Mesenchymal stem cell (in vitro differentiated cells and primary cell): ENCODE measurements at regions not wholly inside any gene's neighbourhood (a gene's known extent, or its start where the extent isn't known, plus 50 kb on each side); places are given as distances from the start of the nearest gene placed in this dataset.

Source experiments
- DNase-seq: peaks from one replicate; pipeline ENCODE4 v3.0.0-alpha.2; 2013
- H2AFZ ChIP-seq: one replicate; pipeline ENCODE4 v1.6.1; 2013; ENCODE audit warnings: low read depth, mild to moderate bottlenecking, control low read depth, inconsistent platforms, low read length, moderate library complexity
- H2AK5ac ChIP-seq: 2 replicates; pipeline ENCODE4 v1.6.1; 2013; ENCODE audit warnings: low read length, moderate library complexity, mild to moderate bottlenecking, inconsistent platforms; ENCODE audit not compliant: severe bottlenecking
- H2BK120ac ChIP-seq: one replicate; pipeline ENCODE4 v1.6.1; 2013; ENCODE audit warnings: low read depth, mild to moderate bottlenecking, inconsistent platforms, low read length, moderate library complexity
- H2BK12ac ChIP-seq, 2 experiments: one replicate each; pipeline ENCODE4 v1.6.1; 2013; ENCODE audit warnings: inconsistent platforms in 2 of 2, low read length in 2 of 2, mild to moderate bottlenecking in 2 of 2, moderate library complexity in 2 of 2, control low read depth in 1 of 2
- H2BK15ac ChIP-seq: one replicate; pipeline ENCODE4 v1.6.1; 2013; ENCODE audit warnings: mild to moderate bottlenecking, low read depth, inconsistent platforms; ENCODE audit not compliant: poor library complexity, severe bottlenecking
- H2BK5ac ChIP-seq: 2 replicates; pipeline ENCODE4 v1.6.1; 2013; ENCODE audit warnings: low read depth, mild to moderate bottlenecking, low read length, control low read depth, inconsistent platforms; ENCODE audit not compliant: poor library complexity, severe bottlenecking
- H3K14ac ChIP-seq, 2 experiments: one replicate each; pipeline ENCODE4 v1.6.1; 2013; ENCODE audit warnings: inconsistent platforms in 2 of 2, low read length in 2 of 2, control low read depth in 1 of 2, mild to moderate bottlenecking in 1 of 2, moderate library complexity in 1 of 2
- H3K18ac ChIP-seq, 2 experiments: one replicate each; pipeline ENCODE4 v1.6.1; 2013; ENCODE audit warnings: inconsistent platforms in 2 of 2, low read length in 2 of 2, control low read depth in 1 of 2, low read depth in 1 of 2, mild to moderate bottlenecking in 1 of 2
- H3K23ac ChIP-seq, 2 experiments: one replicate each; pipeline ENCODE4 v1.6.1; 2013; ENCODE audit warnings: inconsistent platforms in 2 of 2, low read length in 2 of 2, mild to moderate bottlenecking in 2 of 2, moderate library complexity in 2 of 2, control low read depth in 1 of 2
- H3K27ac ChIP-seq: 2 replicates; pipeline ENCODE4 v1.5.1; 2013; ENCODE audit warnings: mild to moderate bottlenecking, moderate library complexity, low read length, control low read depth, inconsistent platforms; ENCODE audit not compliant: poor library complexity, severe bottlenecking
- H3K27me3 ChIP-seq, 2 experiments: 2 replicates each; pipeline versions ENCODE4 v1.6.1 to v1.7.0; 2013; ENCODE audit warnings: low read length in 2 of 2, mild to moderate bottlenecking in 2 of 2, moderate library complexity in 2 of 2, control low read depth in 1 of 2, inconsistent platforms in 1 of 2; ENCODE audit not compliant: control insufficient read depth in 1 of 2, insufficient read depth in 1 of 2
- H3K36me3 ChIP-seq, 2 experiments: 2 replicates each; pipeline versions ENCODE4 v1.6.1 to v1.7.0; 2013; ENCODE audit warnings: low read length in 2 of 2, control low read depth in 1 of 2, inconsistent platforms in 1 of 2, low read depth in 1 of 2, mild to moderate bottlenecking in 1 of 2; ENCODE audit not compliant: insufficient read depth in 2 of 2, control insufficient read depth in 1 of 2
- H3K4ac ChIP-seq, 2 experiments: one replicate each; pipeline ENCODE4 v1.6.1; 2013; ENCODE audit warnings: inconsistent platforms in 2 of 2, low read length in 2 of 2, mild to moderate bottlenecking in 2 of 2, moderate library complexity in 2 of 2, control low read depth in 1 of 2, low read depth in 1 of 2
- H3K4me1 ChIP-seq: 2 replicates; pipeline ENCODE4 v1.6.1; 2013; ENCODE audit warnings: low read depth, low read length, control low read depth; ENCODE audit not compliant: control insufficient read depth, insufficient read depth
- H3K4me2 ChIP-seq: 2 replicates; pipeline ENCODE4 v1.6.1; 2013; ENCODE audit warnings: low read length, mild to moderate bottlenecking, inconsistent platforms; ENCODE audit not compliant: poor library complexity, severe bottlenecking
- H3K4me3 ChIP-seq, 2 experiments: 2 replicates each; pipeline versions ENCODE4 v1.5.1 to v1.7.0; 2013; ENCODE audit warnings: low read length in 2 of 2, mild to moderate bottlenecking in 2 of 2, control low read depth in 1 of 2, low read depth in 1 of 2; ENCODE audit not compliant: insufficient read depth in 1 of 2
- H3K79me1 ChIP-seq: replicated peaks from 2 replicates; pipeline ENCODE4 v1.6.1; 2013; ENCODE audit warnings: mild to moderate bottlenecking, control low read depth, low read length, inconsistent platforms; ENCODE audit not compliant: poor library complexity, severe bottlenecking
- H3K9ac ChIP-seq: 2 replicates; pipeline ENCODE4 v1.7.0; 2013; ENCODE audit warnings: mild to moderate bottlenecking, low read length, moderate library complexity
- H3K9me3 ChIP-seq: 2 replicates; pipeline ENCODE4 v1.7.0; 2013; ENCODE audit warnings: mild to moderate bottlenecking, low read length; ENCODE audit not compliant: control insufficient read depth
- H4K8ac ChIP-seq: one replicate; pipeline ENCODE4 v1.6.1; 2013; ENCODE audit warnings: inconsistent platforms, mild to moderate bottlenecking, low read length, moderate library complexity
- H4K91ac ChIP-seq: one replicate; pipeline ENCODE4 v1.6.1; 2013; ENCODE audit warnings: mild to moderate bottlenecking, low read length, inconsistent platforms
- WGBS: methylation state at CpG from one replicate; pipeline ENCODE4 v1.1.7; 2013; ENCODE audit warnings: mixed read lengths; 5-methylcytosine and 5-hydroxymethylcytosine counted together

DNA sequence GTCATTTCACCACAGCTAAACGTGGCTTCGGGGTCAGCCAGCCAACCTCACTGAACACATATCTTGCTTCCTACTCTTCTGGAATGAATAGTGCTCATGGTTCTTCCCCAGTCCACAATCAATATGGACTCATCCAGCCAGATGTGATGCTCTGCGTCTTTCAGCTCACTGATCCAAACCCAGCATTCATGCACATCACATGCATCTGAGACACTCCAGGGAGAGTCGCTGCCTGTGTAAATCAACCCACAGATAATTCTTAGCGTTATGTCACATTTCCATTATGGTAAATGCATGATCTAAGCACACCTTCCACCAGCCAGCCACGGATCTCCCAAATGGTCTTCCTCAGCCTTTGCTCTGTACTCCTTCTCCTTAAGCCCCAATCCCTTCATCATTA is 306.7 kb upstream of the CHAC2 start:
- H3K27ac ChIP-seq, result no peak overlapping the region
- no peak for DNase-seq
- no peak overlapping the region for H2BK120ac ChIP-seq
- no peak overlapping the region for H2BK12ac ChIP-seq
- 84% methylated on average over 6 of the region's 6 CpGs for WGBS
- no peak overlapping the region for H2AFZ ChIP-seq
- H4K8ac ChIP-seq, result no peak overlapping the region
- no peak overlapping the region for H3K4me3 ChIP-seq
- no peak overlapping the region for H3K23ac ChIP-seq
- no peak overlapping the region for H2AK5ac ChIP-seq
- H3K4ac ChIP-seq, result no peak overlapping the region
- no peak overlapping the region for H3K4me2 ChIP-seq
- no peak overlapping the region for H2BK15ac ChIP-seq
- peaks cover 0 to 2% of the 10 kb centered on the region in 2 experiments for H3K27me3 ChIP-seq
- no peaks in the 10 kb centered on the region for H3K9me3 ChIP-seq
- no peak overlapping the region for H4K91ac ChIP-seq
- H3K14ac ChIP-seq, result no peak overlapping the region
- H3K9ac ChIP-seq, result no peak overlapping the region
- no peaks in the 10 kb centered on the region for H3K79me1 ChIP-seq
- no peak overlapping the region for H2BK5ac ChIP-seq
- H3K36me3 ChIP-seq, result no peaks in the 10 kb centered on the region
- H3K4me1 ChIP-seq, result no peaks in the 10 kb centered on the region
- no peak overlapping the region for H3K18ac ChIP-seq

DNA sequence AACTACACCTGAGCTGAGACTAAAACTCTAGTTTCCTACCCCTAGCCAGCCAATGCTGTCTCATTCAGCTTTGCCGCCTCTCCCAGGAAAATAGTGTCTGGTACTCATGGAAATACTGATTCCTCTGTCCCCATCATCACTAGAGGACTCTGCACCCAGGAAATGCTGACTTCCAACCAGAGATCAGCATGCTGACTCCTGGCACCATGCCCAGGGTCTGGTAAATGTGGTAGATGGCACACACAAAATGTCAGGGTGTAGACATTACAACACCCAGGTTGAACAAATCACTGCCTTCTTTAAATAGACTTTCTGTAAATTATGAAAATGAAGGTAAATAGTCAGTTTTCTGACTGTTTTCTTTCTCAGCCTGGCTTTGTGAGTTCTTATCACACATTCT is 307.3 kb upstream of the CHAC2 start:
- Histone ChIP-seq H2AFZ (no peak overlapping the region), H3K4me2 (no peak overlapping the region), H2BK12ac (no peak overlapping the region), H3K4ac (no peak overlapping the region), H2AK5ac (no peak overlapping the region), H3K4me3 (no peak overlapping the region), H3K79me1 (no peaks in the 10 kb centered on the region), H4K91ac (no peak overlapping the region), H3K18ac (no peak overlapping the region), H3K27me3 (peaks cover 0 to 2% of the 10 kb centered on the region in 2 experiments), H4K8ac (no peak overlapping the region), H3K36me3 (no peaks in the 10 kb centered on the region), H3K23ac (no peak overlapping the region), H3K4me1 (no peaks in the 10 kb centered on the region), H3K9me3 (no peaks in the 10 kb centered on the region), H2BK15ac (no peak overlapping the region), H3K9ac (no peak overlapping the region), H3K27ac (no peak overlapping the region), H3K14ac (no peak overlapping the region), H2BK5ac (no peak overlapping the region), H2BK120ac (no peak overlapping the region)
- 42% methylated on average over 1 of the region's 1 CpG for WGBS
- no peak for DNase-seq

DNA sequence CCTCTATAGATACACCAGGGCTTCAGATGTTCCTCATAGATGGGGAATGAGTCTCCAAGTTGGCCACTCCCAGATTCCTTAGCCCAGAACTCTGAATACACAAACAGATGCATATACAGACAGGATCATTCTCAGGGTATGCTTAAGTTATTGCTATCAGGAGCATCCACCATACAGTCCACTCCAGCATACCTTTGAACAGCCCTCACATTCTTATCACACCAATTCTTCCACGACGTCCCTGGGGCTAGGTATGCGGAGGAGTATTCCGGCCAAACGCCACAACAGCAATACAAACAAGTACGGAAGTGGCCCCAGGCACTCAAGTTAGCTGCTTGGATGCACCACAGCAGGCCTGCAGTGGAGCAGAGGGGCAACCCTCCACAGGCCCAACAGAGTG is 312.5 kb upstream of the CHAC2 start:
- Histone ChIP-seq H3K4ac (no peak overlapping the region), H3K9ac (no peak overlapping the region), H2BK5ac (no peak overlapping the region), H3K4me3 (no peak overlapping the region), H2AK5ac (no peak overlapping the region), H3K36me3 (no peaks in the 10 kb centered on the region), H2BK120ac (no peak overlapping the region), H3K4me1 (peaks cover 3% of the 10 kb centered on the region), H4K91ac (no peak overlapping the region), H2AFZ (no peak overlapping the region), H3K27me3 (no peaks in the 10 kb centered on the region), H4K8ac (no peak overlapping the region), H2BK15ac (no peak overlapping the region), H3K9me3 (no peaks in the 10 kb centered on the region), H3K4me2 (no peak overlapping the region), H3K79me1 (no peaks in the 10 kb centered on the region), H3K23ac (no peak overlapping the region), H3K14ac (no peak overlapping the region), H3K27ac (no peak overlapping the region), H3K18ac (no peak overlapping the region), H2BK12ac (no peak overlapping the region)
- 80% methylated on average over 6 of the region's 6 CpGs for WGBS
- DNase-seq, result no peak

DNA sequence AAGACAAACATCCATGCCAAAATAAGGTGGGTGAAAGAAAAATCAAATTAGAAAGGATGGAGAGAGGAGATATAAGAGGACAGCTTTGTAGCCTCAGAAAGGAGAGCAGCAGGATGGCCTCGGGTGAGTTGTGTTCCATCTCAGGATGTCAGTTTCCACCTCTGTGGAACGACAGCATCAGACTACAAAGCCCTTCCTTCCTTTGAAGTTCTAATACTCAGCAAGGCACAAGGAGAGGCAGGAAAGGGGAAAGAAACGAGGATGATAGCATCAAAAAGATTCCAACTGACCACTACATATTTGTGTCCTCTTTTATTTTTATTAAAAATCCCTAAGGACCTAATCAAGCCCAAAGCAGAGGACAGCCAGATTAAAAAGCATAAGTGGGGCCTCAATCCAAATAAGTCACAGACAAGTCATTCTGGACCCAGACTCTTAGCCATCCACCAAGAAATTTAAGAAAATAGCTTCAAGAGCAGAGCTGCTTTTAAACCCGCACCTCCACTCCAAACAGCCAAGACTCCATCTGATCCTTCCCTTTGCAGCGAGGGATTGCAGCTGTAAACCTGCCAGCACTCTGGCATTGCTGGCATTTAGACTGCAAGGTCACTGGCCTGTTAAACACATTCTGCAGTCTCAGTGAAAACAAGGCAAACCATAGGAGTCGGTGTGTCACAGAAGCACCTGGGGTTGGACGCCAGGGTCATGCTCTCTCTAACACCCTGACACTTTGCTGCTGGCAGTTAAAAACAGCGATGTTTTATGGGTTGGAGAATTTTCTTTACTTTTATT is 314.5 kb upstream of the CHAC2 start:
- Histone ChIP-seq H2AK5ac (no peak overlapping the region), H3K9ac (no peak overlapping the region), H3K4ac (no peak overlapping the region), H2BK5ac (no peak overlapping the region), H2BK120ac (no peak overlapping the region), H3K18ac (no peak overlapping the region), H2AFZ (no peak overlapping the region), H3K27ac (no peak overlapping the region), H3K27me3 (no peaks in the 10 kb centered on the region), H3K79me1 (no peaks in the 10 kb centered on the region), H3K4me2 (no peak overlapping the region), H3K14ac (no peak overlapping the region), H3K36me3 (no peaks in the 10 kb centered on the region), H3K4me3 (no peak overlapping the region), H4K91ac (no peak overlapping the region), H2BK15ac (no peak overlapping the region), H3K23ac (no peak overlapping the region), H4K8ac (no peak overlapping the region), H2BK12ac (no peak overlapping the region), H3K9me3 (no peaks in the 10 kb centered on the region), H3K4me1 (peaks cover 3% of the 10 kb centered on the region)
- DNase-seq, result no peak
- 45% methylated on average over 6 of the region's 8 CpGs for WGBS
